ENCODE measurements at regions not wholly inside any gene's neighbourhood (a gene's known extent, or its start where the extent isn't known, plus 50 kb on each side); places are given as distances from the start of the nearest gene placed in this dataset.

DNA sequence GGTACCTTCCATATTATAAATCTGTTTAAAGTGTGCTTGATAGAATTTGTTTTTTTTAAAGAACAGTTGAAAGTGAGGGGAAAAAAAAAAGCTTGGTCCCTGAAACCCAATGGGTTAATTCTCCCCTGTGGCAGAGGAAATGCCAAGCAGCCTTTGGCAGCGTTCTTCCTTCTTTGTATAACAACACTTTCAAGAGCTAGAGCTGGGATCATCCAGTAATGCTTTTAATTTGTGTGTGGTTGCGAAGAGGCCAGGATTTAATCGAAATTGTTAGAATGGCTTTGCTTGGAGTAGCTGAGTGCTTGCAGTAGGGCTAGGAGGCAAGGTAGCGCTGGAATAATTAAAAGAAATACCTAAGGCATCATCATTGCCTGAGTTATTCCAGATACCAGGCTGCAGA, 692.0 kb downstream of the DHX35 start:
- no peaks in the 10 kb centered on the region for H3K4me1 Mint-ChIP-seq
- no peaks in the 10 kb centered on the region; the same call in 1 of the 2 replicates for H3K27me3 Mint-ChIP-seq (ENCODE audit: low read depth)
- H3K4me3 Mint-ChIP-seq: no peak overlapping the region
- ChIA-PET CTCF (interaction anchor here (0.8 kb wide), 1 partner anchor 225 kb away, joined by 4 read pairs; no protein-coding TSS in a partner anchor), POLR2A (no interaction called here)
- DNase-seq (ENCODE audit: low spot score) (no peak), ATAC-seq (no peak)
- no peak overlapping the region for H3K27ac Mint-ChIP-seq
- H3K9me3 Mint-ChIP-seq: no peaks in the 10 kb centered on the region
- no peak for TF ChIP-seq NR3C1 (CRISPR knock-in tag; conservative IDR thresholded peaks at IDR 0.05; ENCODE audit: low read depth)
- no peaks in the 10 kb centered on the region for H3K36me3 Mint-ChIP-seq

GRCh38 chr20:39651645-39652325, 689.6 kb downstream of the DHX35 start:
- no peak for ATAC-seq
- TF ChIP-seq, protein P1, sequence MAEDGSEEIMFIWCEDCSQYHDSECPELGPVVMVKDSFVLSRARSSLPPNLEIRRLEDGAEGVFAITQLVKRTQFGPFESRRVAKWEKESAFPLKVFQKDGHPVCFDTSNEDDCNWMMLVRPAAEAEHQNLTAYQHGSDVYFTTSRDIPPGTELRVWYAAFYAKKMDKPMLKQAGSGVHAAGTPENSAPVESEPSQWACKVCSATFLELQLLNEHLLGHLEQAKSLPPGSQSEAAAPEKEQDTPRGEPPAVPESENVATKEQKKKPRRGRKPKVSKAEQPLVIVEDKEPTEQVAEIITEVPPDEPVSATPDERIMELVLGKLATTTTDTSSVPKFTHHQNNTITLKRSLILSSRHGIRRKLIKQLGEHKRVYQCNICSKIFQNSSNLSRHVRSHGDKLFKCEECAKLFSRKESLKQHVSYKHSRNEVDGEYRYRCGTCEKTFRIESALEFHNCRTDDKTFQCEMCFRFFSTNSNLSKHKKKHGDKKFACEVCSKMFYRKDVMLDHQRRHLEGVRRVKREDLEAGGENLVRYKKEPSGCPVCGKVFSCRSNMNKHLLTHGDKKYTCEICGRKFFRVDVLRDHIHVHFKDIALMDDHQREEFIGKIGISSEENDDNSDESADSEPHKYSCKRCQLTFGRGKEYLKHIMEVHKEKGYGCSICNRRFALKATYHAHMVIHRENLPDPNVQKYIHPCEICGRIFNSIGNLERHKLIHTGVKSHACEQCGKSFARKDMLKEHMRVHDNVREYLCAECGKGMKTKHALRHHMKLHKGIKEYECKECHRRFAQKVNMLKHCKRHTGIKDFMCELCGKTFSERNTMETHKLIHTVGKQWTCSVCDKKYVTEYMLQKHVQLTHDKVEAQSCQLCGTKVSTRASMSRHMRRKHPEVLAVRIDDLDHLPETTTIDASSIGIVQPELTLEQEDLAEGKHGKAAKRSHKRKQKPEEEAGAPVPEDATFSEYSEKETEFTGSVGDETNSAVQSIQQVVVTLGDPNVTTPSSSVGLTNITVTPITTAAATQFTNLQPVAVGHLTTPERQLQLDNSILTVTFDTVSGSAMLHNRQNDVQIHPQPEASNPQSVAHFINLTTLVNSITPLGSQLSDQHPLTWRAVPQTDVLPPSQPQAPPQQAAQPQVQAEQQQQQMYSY (CRISPR knock-in tag; IDR thresholded peaks at IDR 0.05): no peak
- TF ChIP-seq CBFB (CRISPR knock-in tag; IDR thresholded peaks at IDR 0.05; ENCODE audit: low read depth) (no peak), FOXJ3 (CRISPR knock-in tag; IDR thresholded peaks at IDR 0.05; ENCODE audit: borderline replicate concordance) (no peak), RELA (CRISPR knock-in tag; IDR thresholded peaks at IDR 0.05; ENCODE audit: borderline replicate concordance) (no peak), E2F5 (CRISPR knock-in tag; IDR thresholded peaks at IDR 0.05) (no peak), ETV6 (CRISPR knock-in tag; IDR thresholded peaks at IDR 0.05) (no peak), JAZF1 (CRISPR knock-in tag; IDR thresholded peaks at IDR 0.05) (no peak), GTF2I (CRISPR knock-in tag; conservative IDR thresholded peaks at IDR 0.05) (no peak)
- TF ChIP-seq, protein P2, sequence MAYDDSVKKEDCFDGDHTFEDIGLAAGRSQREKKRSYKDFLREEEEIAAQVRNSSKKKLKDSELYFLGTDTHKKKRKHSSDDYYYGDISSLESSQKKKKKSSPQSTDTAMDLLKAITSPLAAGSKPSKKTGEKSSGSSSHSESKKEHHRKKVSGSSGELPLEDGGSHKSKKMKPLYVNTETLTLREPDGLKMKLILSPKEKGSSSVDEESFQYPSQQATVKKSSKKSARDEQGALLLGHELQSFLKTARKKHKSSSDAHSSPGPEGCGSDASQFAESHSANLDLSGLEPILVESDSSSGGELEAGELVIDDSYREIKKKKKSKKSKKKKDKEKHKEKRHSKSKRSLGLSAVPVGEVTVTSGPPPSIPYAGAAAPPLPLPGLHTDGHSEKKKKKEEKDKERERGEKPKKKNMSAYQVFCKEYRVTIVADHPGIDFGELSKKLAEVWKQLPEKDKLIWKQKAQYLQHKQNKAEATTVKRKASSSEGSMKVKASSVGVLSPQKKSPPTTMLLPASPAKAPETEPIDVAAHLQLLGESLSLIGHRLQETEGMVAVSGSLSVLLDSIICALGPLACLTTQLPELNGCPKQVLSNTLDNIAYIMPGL (CRISPR knock-in tag; IDR thresholded peaks at IDR 0.05): no peak
- H3K36me3 Mint-ChIP-seq: no peaks in the 10 kb centered on the region
- H3K27me3 Mint-ChIP-seq (ENCODE audit: low read depth): no peaks in the 10 kb centered on the region; the same call in 1 of the 2 replicates
- no peak overlapping the region for H3K27ac Mint-ChIP-seq
- peaks cover 5% of the 10 kb centered on the region for H3K4me1 Mint-ChIP-seq
- ChIA-PET CTCF (no interaction called here), POLR2A (no interaction called here)
- no peak overlapping the region for H3K4me3 Mint-ChIP-seq
- no peaks in the 10 kb centered on the region for H3K9me3 Mint-ChIP-seq
- DNase-seq (ENCODE audit: low spot score): no peak

DNA sequence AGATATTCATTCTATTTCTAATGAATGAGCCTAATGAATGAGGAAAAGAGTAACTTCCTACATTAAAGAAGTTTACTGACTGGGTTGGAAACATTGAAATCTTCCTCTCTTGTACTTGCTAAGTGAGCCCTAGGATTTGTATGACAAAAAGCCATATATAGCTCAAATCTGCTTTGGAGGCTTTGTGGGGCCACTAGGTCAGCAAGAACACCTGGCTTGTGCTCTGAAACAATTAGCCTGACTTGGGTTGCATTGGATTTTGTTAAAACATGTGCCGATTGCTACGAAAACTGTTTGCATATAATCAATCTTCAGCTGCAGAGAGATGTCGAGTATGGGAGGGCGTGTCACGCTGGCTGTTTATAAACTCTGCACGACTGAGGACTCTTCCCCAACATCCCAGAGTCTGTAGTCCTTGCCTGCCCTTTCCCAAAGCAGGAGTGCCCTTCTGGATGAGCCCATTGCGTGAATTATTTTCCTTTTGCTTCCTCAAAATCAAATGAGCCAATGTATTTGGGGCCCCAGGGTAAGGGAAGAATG, 684.8 kb downstream of the DHX35 start:
- H3K27ac Mint-ChIP-seq: no peak overlapping the region
- H3K9me3 Mint-ChIP-seq: no peaks in the 10 kb centered on the region
- CTCF ChIA-PET: no interaction called here
- H3K36me3 Mint-ChIP-seq: no peaks in the 10 kb centered on the region
- no peaks in the 10 kb centered on the region; the same call in 1 of the 2 replicates for H3K27me3 Mint-ChIP-seq (ENCODE audit: low read depth)
- H3K4me1 Mint-ChIP-seq: peaks cover 36% of the 10 kb centered on the region
- ATAC-seq: no peak
- POLR2A ChIA-PET: no interaction called here
- no peak overlapping the region for H3K4me3 Mint-ChIP-seq
- no peak for DNase-seq (ENCODE audit: low spot score)
- no peak for TF ChIP-seq ZNF512 (CRISPR knock-in tag; IDR thresholded peaks at IDR 0.05; ENCODE audit: borderline replicate concordance)
- TF ChIP-seq FOXP4 (CRISPR knock-in tag; IDR thresholded peaks at IDR 0.05): no peak
- TF ChIP-seq, protein P3, sequence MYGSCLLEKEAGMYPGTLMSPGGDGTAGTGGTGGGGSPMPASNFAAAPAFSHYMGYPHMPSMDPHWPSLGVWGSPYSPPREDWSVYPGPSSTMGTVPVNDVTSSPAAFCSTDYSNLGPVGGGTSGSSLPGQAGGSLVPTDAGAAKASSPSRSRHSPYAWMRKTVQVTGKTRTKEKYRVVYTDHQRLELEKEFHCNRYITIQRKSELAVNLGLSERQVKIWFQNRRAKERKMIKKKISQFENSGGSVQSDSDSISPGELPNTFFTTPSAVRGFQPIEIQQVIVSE (CRISPR knock-in tag; IDR thresholded peaks at IDR 0.05; ENCODE audit: borderline replicate concordance): no peak
- TF ChIP-seq ZNF532 (CRISPR knock-in tag; IDR thresholded peaks at IDR 0.05; ENCODE audit: borderline replicate concordance): no peak

All from WTC11 (cell line).